Upper lobe of left lung (tissue), 6 donors: ENCODE measurements at regions not wholly inside any gene's neighbourhood (a gene's known extent, or its start where the extent isn't known, plus 50 kb on each side); places are given as distances from the start of the nearest gene placed in this dataset.

Experiments
- ATAC-seq, 2 donors: fragments of 200-7000 bp; cut with Tn5 transposase; one replicate each; pipeline ENCODE4 v1.9.1; 2022; ENCODE audit warnings: mild to moderate bottlenecking in 2 of 2, moderate library complexity in 2 of 2; ENCODE audit not compliant: low FRiP score in 2 of 2
- DNase-seq, 2 donors: peaks; one replicate each; pipeline ENCODE4 v3.0.0-alpha.2; 2019 to 2020
- H3K27ac ChIP-seq, 4 donors: fragments of 200-600 bp; sonication (generic); one replicate each; pipeline ENCODE4 v1.5.1; 2016 to 2019
- H3K27me3 ChIP-seq, 4 donors: fragments of 200-600 bp; sonication (generic); one replicate each; pipeline ENCODE4 v1.5.1; 2017 to 2019
- H3K36me3 ChIP-seq, 4 donors: fragments of 200-600 bp; sonication (generic); one replicate each; pipeline ENCODE4 v1.5.1; 2016 to 2019
- H3K4me1 ChIP-seq, 4 donors: fragments of 200-600 bp; sonication (generic); one replicate each; pipeline ENCODE4 v1.5.1; 2018 to 2019
- H3K4me3 ChIP-seq, 4 donors: fragments of 200-600 bp; sonication (generic); one replicate each; pipeline ENCODE4 v1.5.1; 2017 to 2019; ENCODE audit warnings: mild to moderate bottlenecking in 2 of 4, moderate library complexity in 1 of 4
- H3K9me3 ChIP-seq, 4 donors: fragments of 200-600 bp; sonication (generic); one replicate each; pipeline ENCODE4 v1.5.1; 2018 to 2019
- EP300 ChIP-seq, 4 donors: sonication (generic); formaldehyde crosslinking; IDR thresholded peaks; one replicate each; pipeline ENCODE4 v1.5.1; 2017; ENCODE audit warnings: antibody characterized with exemption in 4 of 4, control low read depth in 2 of 4
- POLR2A ChIP-seq, 4 donors: fragments of 450-650 bp; IDR thresholded peaks; one replicate each; pipeline ENCODE4 v1.5.1; 2016 to 2017; ENCODE audit warnings: antibody characterized with exemption in 4 of 4, mild to moderate bottlenecking in 2 of 4
- POLR2AphosphoS5 ChIP-seq, 2 donors: sonication (generic); formaldehyde crosslinking; IDR thresholded peaks; one replicate each; pipeline ENCODE4 v1.5.1; 2017; ENCODE audit warnings: antibody characterized with exemption in 2 of 2
- WGBS, 2 donors: methylation state at CpG; one replicate each; pipeline ENCODE4 v1.1.5; 2017 to 2018; 5-methylcytosine and 5-hydroxymethylcytosine counted together
- TF ChIP-seq, protein P1 (sequence below), 6 experiments: fragments of 450-650 bp in 4 of 6; fragments of 200-600 bp in 2 of 6; sonication (generic) in 2 of 6; IDR thresholded peaks; one replicate each; pipeline ENCODE4 v1.5.1; 2016 to 2019; ENCODE audit warnings: antibody characterized with exemption in 6 of 6
- donor health status: DM: no; HTN: no; CAD: no; lungs with moderate emphysema.
- donor health status: DM: no; HTN: yes; CAD: no; lungs with severe emphysema.

DNA sequence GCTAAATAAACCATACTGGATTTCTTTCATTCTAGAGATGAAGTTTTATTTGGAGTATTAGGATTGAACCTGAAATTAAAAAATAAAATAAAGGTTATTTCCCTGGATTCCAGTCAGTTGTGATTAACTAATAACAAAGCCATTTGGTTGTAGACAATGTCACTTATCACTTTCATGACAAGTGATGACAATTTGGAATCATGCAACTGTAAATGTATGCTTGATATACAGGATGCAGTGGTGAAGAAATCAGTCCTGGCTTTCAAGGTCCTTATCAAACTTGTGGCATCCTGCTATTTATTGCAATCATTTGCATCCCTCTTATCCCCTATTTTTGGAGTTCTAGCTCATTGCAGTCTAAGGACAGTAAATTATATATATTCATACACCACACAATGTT lies 425.2 kb downstream of the CHL1 start:
- Histone ChIP-seq H3K27ac (no peak overlapping the region), H3K4me1 (no peaks in the 10 kb centered on the region), H3K36me3 (no peaks in the 10 kb centered on the region), H3K27me3 (no peaks in the 10 kb centered on the region), H3K4me3 (no peak overlapping the region), H3K9me3 (no peaks in the 10 kb centered on the region)
- TF ChIP-seq POLR2AphosphoS5 (IDR thresholded peaks at IDR 0.05) (no peak), POLR2A (IDR thresholded peaks at IDR 0.05) (no peak), EP300 (IDR thresholded peaks at IDR 0.05) (no peak)
- TF ChIP-seq, protein P1, sequence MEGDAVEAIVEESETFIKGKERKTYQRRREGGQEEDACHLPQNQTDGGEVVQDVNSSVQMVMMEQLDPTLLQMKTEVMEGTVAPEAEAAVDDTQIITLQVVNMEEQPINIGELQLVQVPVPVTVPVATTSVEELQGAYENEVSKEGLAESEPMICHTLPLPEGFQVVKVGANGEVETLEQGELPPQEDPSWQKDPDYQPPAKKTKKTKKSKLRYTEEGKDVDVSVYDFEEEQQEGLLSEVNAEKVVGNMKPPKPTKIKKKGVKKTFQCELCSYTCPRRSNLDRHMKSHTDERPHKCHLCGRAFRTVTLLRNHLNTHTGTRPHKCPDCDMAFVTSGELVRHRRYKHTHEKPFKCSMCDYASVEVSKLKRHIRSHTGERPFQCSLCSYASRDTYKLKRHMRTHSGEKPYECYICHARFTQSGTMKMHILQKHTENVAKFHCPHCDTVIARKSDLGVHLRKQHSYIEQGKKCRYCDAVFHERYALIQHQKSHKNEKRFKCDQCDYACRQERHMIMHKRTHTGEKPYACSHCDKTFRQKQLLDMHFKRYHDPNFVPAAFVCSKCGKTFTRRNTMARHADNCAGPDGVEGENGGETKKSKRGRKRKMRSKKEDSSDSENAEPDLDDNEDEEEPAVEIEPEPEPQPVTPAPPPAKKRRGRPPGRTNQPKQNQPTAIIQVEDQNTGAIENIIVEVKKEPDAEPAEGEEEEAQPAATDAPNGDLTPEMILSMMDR (IDR thresholded peaks at IDR 0.05): no peak
- ATAC-seq (no peak), DNase-seq (no peak)

DNA sequence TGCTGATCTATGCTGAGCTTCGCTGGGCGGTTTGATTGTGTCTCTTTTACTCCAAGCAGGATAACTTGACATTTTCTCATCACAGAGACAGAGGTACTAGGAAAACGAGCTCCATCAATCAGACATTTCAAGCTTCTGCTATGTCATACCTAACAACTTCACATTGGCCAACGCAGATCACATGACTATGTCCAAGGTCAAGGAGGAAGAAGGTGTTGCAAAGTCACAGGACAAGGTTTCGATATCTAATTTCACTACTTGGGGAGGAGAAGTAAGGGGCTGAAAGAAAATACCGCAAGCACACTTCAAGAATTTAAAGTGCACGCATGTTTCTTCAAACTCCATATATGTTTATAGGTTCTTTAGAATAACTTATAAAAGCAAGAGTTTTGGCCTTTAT lies 425.8 kb downstream of the CHL1 start:
- Histone ChIP-seq H3K27ac (no peak overlapping the region), H3K4me3 (no peak overlapping the region), H3K9me3 (no peaks in the 10 kb centered on the region), H3K36me3 (no peaks in the 10 kb centered on the region), H3K4me1 (no peaks in the 10 kb centered on the region), H3K27me3 (no peaks in the 10 kb centered on the region)
- TF ChIP-seq POLR2A (IDR thresholded peaks at IDR 0.05) (no peak), POLR2AphosphoS5 (IDR thresholded peaks at IDR 0.05) (no peak), EP300 (IDR thresholded peaks at IDR 0.05) (no peak)
- TF ChIP-seq, protein P1 (IDR thresholded peaks at IDR 0.05): no peak
- DNase-seq: no peak
- 89 to 92% methylated on average over 7 of the region's 7 CpGs for WGBS, 2 donors
- ATAC-seq: no peak

- ATAC-seq (no peak), DNase-seq (no peak)
- WGBS, 2 donors: 76 to 86% methylated on average over 4 of the region's 4 CpGs
- Histone ChIP-seq H3K4me3 (no peak overlapping the region), H3K4me1 (no peaks in the 10 kb centered on the region), H3K9me3 (no peaks in the 10 kb centered on the region), H3K27me3 (no peaks in the 10 kb centered on the region), H3K36me3 (no peaks in the 10 kb centered on the region), H3K27ac (no peak overlapping the region)
- TF ChIP-seq POLR2A (IDR thresholded peaks at IDR 0.05): no peak
- no peak for TF ChIP-seq POLR2AphosphoS5 (IDR thresholded peaks at IDR 0.05)
- no peak for TF ChIP-seq EP300 (IDR thresholded peaks at IDR 0.05)
- TF ChIP-seq, protein P1 (IDR thresholded peaks at IDR 0.05): no peak
Measured at GRCh38 chr3:623914-624545, 427.5 kb downstream of the CHL1 start.

DNA sequence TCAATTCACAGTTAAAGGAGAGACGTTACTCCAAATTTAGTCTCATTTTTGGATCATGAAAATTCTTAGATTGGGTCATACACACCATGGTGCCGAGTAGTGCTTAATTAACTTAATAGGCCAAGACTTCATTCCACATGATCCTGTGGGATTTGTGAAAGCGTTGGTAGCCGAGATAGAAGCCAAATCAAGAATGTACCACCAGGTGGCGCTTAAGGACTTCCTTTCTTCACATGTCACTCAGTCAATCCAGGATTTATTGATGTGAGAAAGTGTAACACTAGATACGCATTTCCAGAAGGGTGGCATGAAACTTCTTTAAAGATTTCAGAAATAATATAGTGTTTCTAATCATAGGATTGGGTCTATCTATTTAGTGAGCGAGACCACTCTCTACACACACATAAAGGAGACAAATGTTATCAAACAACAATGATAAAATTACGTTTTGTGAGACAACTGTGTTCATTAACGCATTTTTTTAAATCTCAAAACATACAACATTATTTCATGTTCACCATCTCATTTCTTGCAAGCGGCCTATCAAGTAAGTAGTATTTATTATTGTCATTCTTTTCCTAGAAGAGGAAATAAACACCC lies 436.1 kb downstream of the CHL1 start:
- no peaks in the 10 kb centered on the region for H3K36me3 ChIP-seq
- no peak overlapping the region for H3K4me3 ChIP-seq
- WGBS, 2 donors: 24 to 27% methylated on average over 10 of the region's 10 CpGs
- H3K27ac ChIP-seq: no peak overlapping the region
- H3K4me1 ChIP-seq: no peaks in the 10 kb centered on the region
- H3K9me3 ChIP-seq: no peaks in the 10 kb centered on the region
- ATAC-seq (no peak), DNase-seq (peak in 1 of 2 donors; percentile 29)
- TF ChIP-seq, protein P1 (IDR thresholded peaks at IDR 0.05): peak in 5 of 6 experiments; percentile 26 to 53 (median 45)
- no peak for TF ChIP-seq POLR2AphosphoS5 (IDR thresholded peaks at IDR 0.05)
- no peaks in the 10 kb centered on the region for H3K27me3 ChIP-seq

DNA sequence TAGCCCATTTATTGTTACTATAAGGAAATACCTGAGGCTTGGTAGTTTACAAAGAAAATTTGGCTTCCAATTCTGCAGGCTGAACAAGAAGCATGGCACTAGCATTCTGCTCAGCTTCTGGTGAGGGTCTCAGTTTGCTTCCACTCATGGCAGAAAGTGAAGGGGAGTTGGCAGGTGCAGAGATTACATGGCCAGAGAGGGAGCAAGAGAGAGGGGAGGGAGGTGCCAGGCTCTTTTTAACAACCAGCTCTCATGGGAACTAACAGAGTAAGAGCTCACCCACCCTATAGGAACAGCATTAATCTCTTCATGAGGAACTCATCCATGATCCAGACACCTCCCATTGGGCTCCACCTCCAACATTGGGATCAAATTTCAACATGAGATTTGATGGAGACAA lies 437.9 kb downstream of the CHL1 start:
- no peaks in the 10 kb centered on the region for H3K36me3 ChIP-seq
- no peak for ATAC-seq
- H3K9me3 ChIP-seq: no peaks in the 10 kb centered on the region
- H3K4me1 ChIP-seq: no peaks in the 10 kb centered on the region
- H3K27ac ChIP-seq: no peak overlapping the region
- no peak overlapping the region for H3K4me3 ChIP-seq
- DNase-seq: no peak
- no peaks in the 10 kb centered on the region for H3K27me3 ChIP-seq
- TF ChIP-seq, protein P1 (IDR thresholded peaks at IDR 0.05): no peak
- TF ChIP-seq POLR2A (IDR thresholded peaks at IDR 0.05) (no peak), EP300 (IDR thresholded peaks at IDR 0.05) (no peak), POLR2AphosphoS5 (IDR thresholded peaks at IDR 0.05) (no peak)
